Astrocyte (in vitro differentiated cells and primary cell): ENCODE measurements at regions not wholly inside any gene's neighbourhood (a gene's known extent, or its start where the extent isn't known, plus 50 kb on each side); places are given as distances from the start of the nearest gene placed in this dataset.

Source experiments
- DNase-seq: peaks from one replicate; pipeline ENCODE4 v3.0.0-alpha.2; 2010; ENCODE audit warnings: low read depth
- FAIRE-seq: peaks from 2 replicates; lab custom pipeline; 2011; peaks lifted over from hg19 to GRCh38; lab: Jason Lieb, UNC
- H2AFZ ChIP-seq: 2 replicates; pipeline ENCODE4 v1.6.0; 2012; ENCODE audit warnings: low read depth, low read length, inconsistent platforms
- H3K27ac ChIP-seq: 2 replicates; pipeline ENCODE4 v1.5.1; 2011; ENCODE audit warnings: low read depth, low read length, inconsistent platforms
- H3K27me3 ChIP-seq: 2 replicates; pipeline ENCODE4 v1.6.0; 2011; ENCODE audit warnings: low read length, inconsistent platforms; ENCODE audit not compliant: insufficient read depth
- H3K36me3 ChIP-seq: 2 replicates; pipeline ENCODE4 v1.5.1; 2011; ENCODE audit warnings: low read length, inconsistent platforms; ENCODE audit not compliant: insufficient read depth
- H3K4me1 ChIP-seq: 2 replicates; pipeline ENCODE4 v1.5.1; 2011; ENCODE audit warnings: low read length, inconsistent platforms; ENCODE audit not compliant: insufficient read depth
- H3K4me2 ChIP-seq: 2 replicates; pipeline ENCODE4 v1.6.0; 2012; ENCODE audit warnings: low read length, inconsistent platforms
- H3K4me3 ChIP-seq: 2 replicates; pipeline ENCODE4 v1.5.1; 2011; ENCODE audit warnings: low read depth, mild to moderate bottlenecking, low read length, inconsistent platforms; ENCODE audit not compliant: insufficient read depth
- H3K79me2 ChIP-seq: 2 replicates; pipeline ENCODE4 v1.6.0; 2012; ENCODE audit warnings: mild to moderate bottlenecking, low read length, inconsistent platforms; ENCODE audit not compliant: insufficient read depth
- H3K9ac ChIP-seq: 2 replicates; pipeline ENCODE4 v1.6.0; 2012; ENCODE audit warnings: mild to moderate bottlenecking, low read length, inconsistent platforms
- H3K9me3 ChIP-seq: 2 replicates; pipeline ENCODE4 v1.5.1; 2012; ENCODE audit warnings: low read depth, mild to moderate bottlenecking, low read length, inconsistent platforms; ENCODE audit not compliant: insufficient read depth
- H4K20me1 ChIP-seq: 2 replicates; pipeline ENCODE4 v1.6.0; 2012; ENCODE audit warnings: low read length, inconsistent platforms; ENCODE audit not compliant: insufficient read depth
- H3K27ac Mint-ChIP-seq: one replicate; pipeline ENCODE4 v1.8.0; 2021; ENCODE audit warnings: mild to moderate bottlenecking, mixed read lengths; ENCODE audit not compliant: unreplicated experiment
- H3K27me3 Mint-ChIP-seq: one replicate; pipeline ENCODE4 v1.8.0; 2021; ENCODE audit warnings: low read depth, mixed read lengths; ENCODE audit not compliant: unreplicated experiment
- H3K36me3 Mint-ChIP-seq: one replicate; pipeline ENCODE4 v1.8.0; 2021; ENCODE audit warnings: low read depth, mixed read lengths; ENCODE audit not compliant: unreplicated experiment
- H3K4me1 Mint-ChIP-seq: one replicate; pipeline ENCODE4 v1.8.0; 2021; ENCODE audit warnings: low read depth, mixed read lengths; ENCODE audit not compliant: unreplicated experiment
- H3K4me3 Mint-ChIP-seq: one replicate; pipeline ENCODE4 v1.8.0; 2021; ENCODE audit warnings: mild to moderate bottlenecking, moderate library complexity, mixed read lengths; ENCODE audit not compliant: unreplicated experiment
- H3K9me3 Mint-ChIP-seq: one replicate; pipeline ENCODE4 v1.8.0; 2021; ENCODE audit warnings: mild to moderate bottlenecking, mixed read lengths; ENCODE audit not compliant: unreplicated experiment
- CTCF ChIP-seq: IDR thresholded peaks from 2 replicates; pipeline ENCODE4 v1.5.1; 2011; ENCODE audit warnings: low read depth, mild to moderate bottlenecking, inconsistent platforms, low read length, moderate library complexity; ENCODE audit not compliant: insufficient read depth
- EZH2 ChIP-seq: IDR thresholded peaks from 2 replicates; pipeline ENCODE4 v1.6.1; 2012; ENCODE audit warnings: mild to moderate bottlenecking, low read length, inconsistent platforms; ENCODE audit not compliant: insufficient read depth

- no peaks in the 10 kb centered on the region for H3K4me1 Mint-ChIP-seq
- Histone ChIP-seq H2AFZ (no peak overlapping the region), H3K4me1 (no peaks in the 10 kb centered on the region), H3K27ac (no peak overlapping the region), H3K9me3 (peaks cover 18% of the 10 kb centered on the region), H3K4me3 (no peak overlapping the region), H3K79me2 (no peaks in the 10 kb centered on the region), H3K9ac (no peak overlapping the region), H3K36me3 (no peaks in the 10 kb centered on the region), H4K20me1 (no peaks in the 10 kb centered on the region), H3K4me2 (no peak overlapping the region), H3K27me3 (no peaks in the 10 kb centered on the region)
- H3K9me3 Mint-ChIP-seq, result peaks cover 19% of the 10 kb centered on the region
- H3K27ac Mint-ChIP-seq, result no peak overlapping the region
- FAIRE-seq (no peak), DNase-seq (no peak)
- H3K36me3 Mint-ChIP-seq, result peaks cover 2% of the 10 kb centered on the region
- H3K4me3 Mint-ChIP-seq, result no peak overlapping the region
- TF ChIP-seq EZH2 (no peak), CTCF (no peak)
- peaks cover 21% of the 10 kb centered on the region for H3K27me3 Mint-ChIP-seq
Measured at GRCh38 chr2:3023531-3023930, 354.1 kb downstream of the EIPR1 start.

- Mint-ChIP-seq H3K9me3 (peaks cover 20% of the 10 kb centered on the region), H3K4me3 (no peak overlapping the region), H3K36me3 (peaks cover 2% of the 10 kb centered on the region), H3K27me3 (peaks cover 18% of the 10 kb centered on the region), H3K4me1 (no peaks in the 10 kb centered on the region), H3K27ac (no peak overlapping the region)
- H3K4me3 ChIP-seq, result no peak overlapping the region
- no peaks in the 10 kb centered on the region for H4K20me1 ChIP-seq
- H3K4me1 ChIP-seq, result no peaks in the 10 kb centered on the region
- TF ChIP-seq EZH2 (no peak), CTCF (no peak)
- H2AFZ ChIP-seq, result no peak overlapping the region
- H3K79me2 ChIP-seq, result no peaks in the 10 kb centered on the region
- H3K9ac ChIP-seq, result no peak overlapping the region
- no peak for FAIRE-seq
- no peaks in the 10 kb centered on the region for H3K36me3 ChIP-seq
- H3K27me3 ChIP-seq, result no peaks in the 10 kb centered on the region
- DNase-seq, result no peak
- H3K4me2 ChIP-seq, result no peak overlapping the region
- peaks cover 18% of the 10 kb centered on the region for H3K9me3 ChIP-seq
- no peak overlapping the region for H3K27ac ChIP-seq
Measured at GRCh38 chr2:3022841-3023372, 354.7 kb downstream of the EIPR1 start.

GRCh38 chr2:3021720-3022119, 355.9 kb downstream of the EIPR1 start:
- DNase-seq, result no peak
- H3K4me3 ChIP-seq, result no peak overlapping the region
- no peak for FAIRE-seq
- no peak overlapping the region for H3K9ac ChIP-seq
- H3K27me3 Mint-ChIP-seq, result peaks cover 18% of the 10 kb centered on the region
- H3K27me3 ChIP-seq, result no peaks in the 10 kb centered on the region
- no peaks in the 10 kb centered on the region for H3K4me1 ChIP-seq
- no peaks in the 10 kb centered on the region for H4K20me1 ChIP-seq
- peaks cover 18% of the 10 kb centered on the region for H3K9me3 ChIP-seq
- no peak overlapping the region for H3K27ac ChIP-seq
- H3K36me3 Mint-ChIP-seq, result peaks cover 2% of the 10 kb centered on the region
- H3K4me3 Mint-ChIP-seq, result no peak overlapping the region
- TF ChIP-seq EZH2 (no peak), CTCF (no peak)
- no peaks in the 10 kb centered on the region for H3K4me1 Mint-ChIP-seq
- H3K36me3 ChIP-seq, result no peaks in the 10 kb centered on the region
- H2AFZ ChIP-seq, result no peak overlapping the region
- no peak overlapping the region for H3K27ac Mint-ChIP-seq
- no peak overlapping the region for H3K4me2 ChIP-seq
- H3K9me3 Mint-ChIP-seq, result peaks cover 20% of the 10 kb centered on the region
- no peaks in the 10 kb centered on the region for H3K79me2 ChIP-seq
